PC-9 (cell line): ENCODE measurements at regions not wholly inside any gene's neighbourhood (a gene's known extent, or its start where the extent isn't known, plus 50 kb on each side); places are given as distances from the start of the nearest gene placed in this dataset.

Experiments
- BruUV-seq: library from RNA; stranded (reverse); fragments of 400-500 nt; replicated peaks from 2 replicates; lab custom pipeline; 2021; lab: Mats Ljungman, UMichigan
- CTCF ChIA-PET: fragments of 300-600 bp; sonication (Branson Sonifier 250); formaldehyde crosslinking; loops from one replicate; lab custom pipeline; 2022; ENCODE audit warnings: antibody characterized with exemption; lab: Charles Lee
- POLR2A ChIA-PET: fragments of 300-600 bp; sonication (Branson Sonifier 250); formaldehyde crosslinking; loops from one replicate; lab custom pipeline; 2022; ENCODE audit warnings: antibody characterized with exemption; ENCODE audit not compliant: unreplicated experiment; lab: Charles Lee
- DNase-seq, 2 experiments: peaks; one replicate each; pipeline versions ENCODE4 v3.0.0 to v3.0.0-alpha.2; 2015 to 2022; ENCODE audit warnings: mixed read lengths in 1 of 2
- H2AFZ ChIP-seq: fragments of 200-600 bp; sonication (generic); 2 replicates; pipeline ENCODE4 v1.8.1; 2017; ENCODE audit warnings: antibody characterized with exemption
- H3F3A ChIP-seq: fragments of 200-600 bp; sonication (generic); 2 replicates; pipeline ENCODE4 v1.8.1; 2017; ENCODE audit warnings: antibody characterized with exemption, mild to moderate bottlenecking, low read depth; ENCODE audit not compliant: insufficient read depth
- H3K27ac ChIP-seq: fragments of 200-600 bp; sonication (generic); 2 replicates; pipeline ENCODE4 v1.6.1; 2016; ENCODE audit warnings: mixed run types
- H3K27me3 ChIP-seq: fragments of 200-600 bp; sonication (generic); 2 replicates; pipeline ENCODE4 v1.6.1; 2016; ENCODE audit warnings: low read depth, mixed run types; ENCODE audit not compliant: insufficient read depth
- H3K36me3 ChIP-seq: fragments of 200-600 bp; sonication (generic); 2 replicates; pipeline ENCODE4 v1.6.1; 2016; ENCODE audit warnings: low read depth, mixed run types
- H3K4me1 ChIP-seq: fragments of 200-600 bp; sonication (generic); replicated peaks from 2 replicates; pipeline ENCODE4 v1.6.1; 2016; ENCODE audit warnings: mixed run types; ENCODE audit not compliant: insufficient read depth
- H3K4me2 ChIP-seq: fragments of 200-600 bp; sonication (generic); 2 replicates; pipeline ENCODE4 v1.6.1; 2017; ENCODE audit warnings: mixed run types
- H3K4me3 ChIP-seq: fragments of 200-600 bp; sonication (generic); 2 replicates; pipeline ENCODE4 v1.6.1; 2016; ENCODE audit warnings: mixed run types
- H3K79me2 ChIP-seq: fragments of 200-600 bp; sonication (generic); 2 replicates; pipeline ENCODE4 v1.6.1; 2017; ENCODE audit warnings: low read depth, mixed run types
- H3K9me2 ChIP-seq: fragments of 200-600 bp; sonication (generic); 2 replicates; pipeline ENCODE4 v1.8.1; 2017; ENCODE audit warnings: mild to moderate bottlenecking; ENCODE audit not compliant: insufficient read depth
- H3K9me3 ChIP-seq: fragments of 200-600 bp; sonication (generic); 2 replicates; pipeline ENCODE4 v1.8.1; 2016; ENCODE audit warnings: low read depth; ENCODE audit not compliant: insufficient read depth
- H4K20me1 ChIP-seq: fragments of 200-600 bp; sonication (generic); 2 replicates; pipeline ENCODE4 v1.8.1; 2017; ENCODE audit not compliant: insufficient read depth
- CTCF ChIP-seq: fragments of 200-600 bp; sonication (generic); conservative IDR thresholded peaks from 2 replicates; pipeline ENCODE4 v1.6.1; 2017; ENCODE audit warnings: mixed run types, antibody characterized with exemption, mild to moderate bottlenecking, moderate library complexity
- EZH2 ChIP-seq: fragments of 200-600 bp; sonication (generic); IDR thresholded peaks from 2 replicates; pipeline ENCODE4 v1.8.0; 2017; ENCODE audit warnings: antibody characterized with exemption, low read depth
- intact Hi-C: fragments of 100-400 bp; cut with micrococcal nuclease; formaldehyde crosslinking; loops from one replicate; pipeline ENCODE4 v1.10.0; 2022; ENCODE audit not compliant: unreplicated experiment

GRCh38 chr13:38570706-38571105 is 116.2 kb upstream of the FREM2 start:
- no TSS peak for BruUV-seq
- Histone ChIP-seq H3K79me2 (no peaks in the 10 kb centered on the region), H3K4me1 (no peaks in the 10 kb centered on the region), H4K20me1 (no peaks in the 10 kb centered on the region), H3K9me2 (no peaks in the 10 kb centered on the region; the same call in 1 of the 2 replicates), H3K36me3 (no peaks in the 10 kb centered on the region), H2AFZ (no peak overlapping the region), H3K4me3 (no peak overlapping the region), H3K4me2 (no peak overlapping the region), H3K9me3 (no peaks in the 10 kb centered on the region), H3K27ac (no peak overlapping the region), H3F3A (no peaks in the 10 kb centered on the region), H3K27me3 (no peaks in the 10 kb centered on the region)
- DNase-seq, result no peak
- TF ChIP-seq CTCF (no peak), EZH2 (no peak)
- intact Hi-C loops, result no loop called here
- POLR2A ChIA-PET, result no interaction called here
- CTCF ChIA-PET, result no interaction called here

DNA sequence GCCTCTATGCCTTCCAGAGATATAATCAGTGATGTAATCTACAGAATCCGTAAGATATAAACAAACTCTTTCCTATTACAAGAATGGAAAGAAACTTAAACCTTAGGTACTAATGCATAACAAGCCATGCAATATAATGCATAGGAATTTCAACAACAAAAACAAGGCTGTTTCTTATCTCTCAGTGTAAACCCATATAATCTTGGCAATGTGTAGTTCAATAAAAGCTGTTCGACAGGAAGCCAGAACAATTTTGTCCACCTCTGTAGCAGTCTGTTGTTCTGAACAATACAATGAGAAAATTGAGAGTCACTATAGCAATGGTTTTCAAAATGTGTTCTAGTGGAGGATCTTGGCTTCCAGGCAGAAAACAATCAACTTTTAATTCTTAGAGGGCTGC is 111.5 kb upstream of the FREM2 start:
- no peak overlapping the region for H2AFZ ChIP-seq
- DNase-seq, result no peak
- H3F3A ChIP-seq, result no peaks in the 10 kb centered on the region
- ChIA-PET POLR2A (interaction anchor here (0.6 kb wide), 1 partner anchor 1089 kb away, joined by 3 read pairs; no protein-coding TSS in a partner anchor), CTCF (no interaction called here)
- no peak overlapping the region for H3K4me2 ChIP-seq
- H4K20me1 ChIP-seq, result no peaks in the 10 kb centered on the region
- intact Hi-C loops, result no loop called here
- H3K79me2 ChIP-seq, result no peaks in the 10 kb centered on the region
- H3K27ac ChIP-seq, result no peak overlapping the region
- H3K9me3 ChIP-seq, result no peaks in the 10 kb centered on the region
- TF ChIP-seq EZH2, result no peak
- no peak for TF ChIP-seq CTCF
- H3K4me3 ChIP-seq, result no peak overlapping the region
- H3K4me1 ChIP-seq, result no peaks in the 10 kb centered on the region
- no peaks in the 10 kb centered on the region for H3K27me3 ChIP-seq
- no peaks in the 10 kb centered on the region for H3K36me3 ChIP-seq
- no TSS peak for BruUV-seq
- H3K9me2 ChIP-seq, result no peaks in the 10 kb centered on the region

GRCh38 chr13:38577048-38577447 is 109.8 kb upstream of the FREM2 start:
- no peak overlapping the region for H2AFZ ChIP-seq

More at GRCh38 chr13:38577048-38577447, 109.8 kb upstream of the FREM2 start:
- Histone ChIP-seq H3K4me1 (no peaks in the 10 kb centered on the region), H3K9me3 (no peaks in the 10 kb centered on the region), H3K9me2 (no peaks in the 10 kb centered on the region), H4K20me1 (no peaks in the 10 kb centered on the region), H3F3A (no peaks in the 10 kb centered on the region), H3K79me2 (no peaks in the 10 kb centered on the region), H3K27me3 (no peaks in the 10 kb centered on the region), H3K4me3 (no peak overlapping the region), H3K36me3 (no peaks in the 10 kb centered on the region), H3K27ac (no peak overlapping the region), H3K4me2 (no peak overlapping the region)
- ChIA-PET POLR2A (no interaction called here), CTCF (no interaction called here)
- DNase-seq, result no peak
- TF ChIP-seq CTCF (no peak), EZH2 (no peak)
- intact Hi-C loops, result no loop called here
- no TSS peak for BruUV-seq
